ENCODE measurements at regions not wholly inside any gene's neighbourhood (a gene's known extent, or its start where the extent isn't known, plus 50 kb on each side); places are given as distances from the start of the nearest gene placed in this dataset.
"Not testable (repeated sequence)": the region's sequence is repeated elsewhere in the genome, so short reads cannot be mapped to it uniquely, and the experiment has no call there.

- no peak for TF ChIP-seq CTCF (IDR thresholded peaks at IDR 0.05; ENCODE audit: extremely low read depth, insufficient read depth, missing control alignments)
- in situ Hi-C loops (cut with MboI; ENCODE audit: low pct_unique_long_range_greater_than_20kb, low sequenced_read_pairs, unreplicated experiment): no loop called here
- DNase-seq (ENCODE audit: low spot score): no peak
These were observed 499.8 kb downstream of the IRS1 start for GRCh38 chr2:226299771-226300170.

- TF ChIP-seq CTCF (IDR thresholded peaks at IDR 0.05; ENCODE audit: extremely low read depth, insufficient read depth, missing control alignments): no peak
- no peak for DNase-seq (ENCODE audit: low spot score)
- in situ Hi-C loops (cut with MboI; ENCODE audit: low pct_unique_long_range_greater_than_20kb, low sequenced_read_pairs, unreplicated experiment): no loop called here
These were observed 503.9 kb downstream of the IRS1 start for GRCh38 chr2:226295681-226296080.

GRCh38 chr2:226295123-226295522 is 504.5 kb downstream of the IRS1 start:
- in situ Hi-C loops (cut with MboI; ENCODE audit: low pct_unique_long_range_greater_than_20kb, low sequenced_read_pairs, unreplicated experiment): no loop called here
- TF ChIP-seq CTCF (IDR thresholded peaks at IDR 0.05; ENCODE audit: extremely low read depth, insufficient read depth, missing control alignments): no peak

GRCh38 chr2:226291281-226291680 is 508.3 kb downstream of the IRS1 start:
- in situ Hi-C loops (cut with MboI; ENCODE audit: low pct_unique_long_range_greater_than_20kb, low sequenced_read_pairs, unreplicated experiment); DNase-seq (ENCODE audit: low spot score): not testable (repeated sequence)

More at GRCh38 chr2:226295123-226295522, 504.5 kb downstream of the IRS1 start:
- no peak for DNase-seq (ENCODE audit: low spot score)

GRCh38 chr2:226286916-226287315 is 512.7 kb downstream of the IRS1 start:
- in situ Hi-C loops (cut with MboI; ENCODE audit: low pct_unique_long_range_greater_than_20kb, low sequenced_read_pairs, unreplicated experiment): no loop called here
- TF ChIP-seq CTCF (IDR thresholded peaks at IDR 0.05; ENCODE audit: extremely low read depth, insufficient read depth, missing control alignments): no peak

GRCh38 chr2:226283796-226284195 is 515.8 kb downstream of the IRS1 start:
- in situ Hi-C loops (cut with MboI; ENCODE audit: low pct_unique_long_range_greater_than_20kb, low sequenced_read_pairs, unreplicated experiment): no loop called here
- no peak for TF ChIP-seq CTCF (IDR thresholded peaks at IDR 0.05; ENCODE audit: extremely low read depth, insufficient read depth, missing control alignments)
- no peak for DNase-seq (ENCODE audit: low spot score)

More at GRCh38 chr2:226286916-226287315, 512.7 kb downstream of the IRS1 start:
- no peak for DNase-seq (ENCODE audit: low spot score)

- no peak for DNase-seq (ENCODE audit: low spot score)
- in situ Hi-C loops (cut with MboI; ENCODE audit: low pct_unique_long_range_greater_than_20kb, low sequenced_read_pairs, unreplicated experiment): no loop called here
- TF ChIP-seq CTCF (IDR thresholded peaks at IDR 0.05; ENCODE audit: extremely low read depth, insufficient read depth, missing control alignments): no peak
These were observed 517.5 kb downstream of the IRS1 start for GRCh38 chr2:226282151-226282550.

GRCh38 chr2:226280136-226280535 is 519.5 kb downstream of the IRS1 start:
- in situ Hi-C loops (cut with MboI; ENCODE audit: low pct_unique_long_range_greater_than_20kb, low sequenced_read_pairs, unreplicated experiment); DNase-seq (ENCODE audit: low spot score): not testable (repeated sequence)
